Gastroesophageal sphincter (tissue), 3 donors: ENCODE measurements at regions not wholly inside any gene's neighbourhood (a gene's known extent, or its start where the extent isn't known, plus 50 kb on each side); places are given as distances from the start of the nearest gene placed in this dataset.

ENCODE experiments used
- CTCF ChIP-seq, 4 experiments: fragments of 200-600 bp in 2 of 4; fragments of 450-650 bp in 2 of 4; sonication (generic) in 1 of 4; IDR thresholded peaks; one replicate each; pipeline ENCODE4 v1.5.1; 2017 to 2019; ENCODE audit warnings: antibody characterized with exemption in 4 of 4, mild to moderate bottlenecking in 2 of 4, moderate library complexity in 2 of 4
- EP300 ChIP-seq: sonication (generic); formaldehyde crosslinking; IDR thresholded peaks from one replicate; pipeline ENCODE4 v1.6.1; 2017; ENCODE audit warnings: antibody characterized with exemption, mild to moderate bottlenecking
- POLR2AphosphoS5 ChIP-seq: sonication (generic); formaldehyde crosslinking; IDR thresholded peaks from one replicate; pipeline ENCODE4 v1.6.1; 2017; ENCODE audit warnings: antibody characterized with exemption

- no peak for TF ChIP-seq CTCF (IDR thresholded peaks at IDR 0.05)
- TF ChIP-seq EP300, result no peak
- TF ChIP-seq POLR2AphosphoS5, result no peak
Observed at GRCh38 chr1:187844313-187844712, 1015.6 kb downstream of the PLA2G4A start.
